ENCODE measurements at regions not wholly inside any gene's neighbourhood (a gene's known extent, or its start where the extent isn't known, plus 50 kb on each side); places are given as distances from the start of the nearest gene placed in this dataset.
A peak's percentile ranks its signal among the peaks of the same experiment; 100 is the strongest.
"Not testable (repeated sequence)": the region's sequence is repeated elsewhere in the genome, so short reads cannot be mapped to it uniquely, and the experiment has no call there.

DNA sequence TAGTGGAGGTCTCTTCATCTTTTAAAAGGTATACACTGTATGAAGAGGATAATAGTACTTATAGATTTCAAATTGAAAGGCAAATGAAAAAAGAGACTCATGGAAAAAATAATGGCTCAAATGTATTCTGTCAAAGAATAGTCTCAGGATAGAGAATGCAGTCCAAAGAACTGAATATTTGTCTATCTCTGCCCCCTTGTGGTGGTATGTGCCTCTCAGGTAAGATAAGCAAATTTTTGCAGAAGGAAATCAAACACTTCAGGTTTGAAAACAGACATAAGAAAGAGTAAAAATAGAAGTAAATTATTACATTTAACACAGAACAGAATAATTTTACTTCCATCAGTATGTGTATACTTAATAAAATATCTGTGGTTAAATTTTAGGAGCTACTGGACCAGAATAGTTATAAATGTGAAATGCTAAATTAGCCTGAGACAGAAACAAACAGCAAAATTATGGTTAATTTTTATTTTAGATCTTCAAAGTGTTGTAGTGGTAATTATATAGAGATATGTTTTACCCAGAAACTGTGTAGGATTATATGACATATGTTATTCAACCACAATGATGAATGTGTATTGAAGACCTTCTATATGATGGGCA lies 164.4 kb upstream of the PALMD start:
- H3K36me3 Mint-ChIP-seq (ENCODE audit: low read depth) = no peaks in the 10 kb centered on the region
- no peak overlapping the region for H3K4me3 Mint-ChIP-seq
- H3K9me3 Mint-ChIP-seq (ENCODE audit: insufficient read depth) = no peaks in the 10 kb centered on the region
- H3K4me1 Mint-ChIP-seq (ENCODE audit: low read depth) = no peaks in the 10 kb centered on the region
- H3K27ac Mint-ChIP-seq = no peak overlapping the region
- ATAC-seq (no peak), DNase-seq (peak; percentile 61)
- ChIA-PET CTCF (interaction anchor here (1.0 to 3.8 kb wide), 7 partner anchors 8 to 733 kb away, joined by 3 to 14 read pairs (median 5); no protein-coding TSS in a partner anchor), POLR2A (no interaction called here)
- peaks cover 17% of the 10 kb centered on the region for H3K27me3 Mint-ChIP-seq (ENCODE audit: low read depth)

DNA sequence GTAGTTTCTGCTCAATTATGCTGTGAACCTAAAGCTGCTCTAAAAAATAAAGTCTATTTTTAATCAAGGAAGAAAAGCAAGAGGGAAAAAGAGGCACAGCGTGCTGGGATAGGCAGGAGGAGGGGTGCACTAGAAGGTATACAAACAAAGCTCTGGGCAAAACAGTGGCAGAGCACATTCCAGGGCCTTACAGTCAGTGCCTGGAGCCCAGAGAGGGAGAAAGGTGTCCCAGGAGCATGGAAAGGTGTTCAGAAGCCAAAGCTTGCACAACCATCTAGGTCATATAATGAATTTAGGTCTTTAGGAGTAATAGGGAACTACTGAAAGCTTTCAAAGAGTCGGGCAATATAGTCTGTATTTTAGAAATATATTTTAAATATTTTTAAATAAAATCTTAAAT lies 163.6 kb upstream of the PALMD start:
- Mint-ChIP-seq H3K27ac (no peak overlapping the region), H3K4me1 (ENCODE audit: low read depth) (no peaks in the 10 kb centered on the region), H3K27me3 (ENCODE audit: low read depth) (peaks cover 19% of the 10 kb centered on the region), H3K9me3 (ENCODE audit: insufficient read depth) (no peaks in the 10 kb centered on the region), H3K4me3 (no peak overlapping the region), H3K36me3 (ENCODE audit: low read depth) (no peaks in the 10 kb centered on the region)
- ChIA-PET CTCF (interaction anchor here (1.0 to 3.8 kb wide), 8 partner anchors 9 to 733 kb away, joined by 3 to 14 read pairs (median 5); no protein-coding TSS in a partner anchor), POLR2A (no interaction called here)
- ATAC-seq (no peak), DNase-seq (no peak)

- no peaks in the 10 kb centered on the region for H3K36me3 Mint-ChIP-seq (ENCODE audit: low read depth)
- DNase-seq (no peak), ATAC-seq (no peak)
- H3K4me1 Mint-ChIP-seq (ENCODE audit: low read depth) = no peaks in the 10 kb centered on the region
- ChIA-PET POLR2A (no interaction called here), CTCF (interaction anchor here (1.0 to 3.8 kb wide), 4 partner anchors 44 to 689 kb away, joined by 3 to 12 read pairs (median 5); no protein-coding TSS in a partner anchor)
- H3K4me3 Mint-ChIP-seq = no peak overlapping the region
- peaks cover 18% of the 10 kb centered on the region for H3K27me3 Mint-ChIP-seq (ENCODE audit: low read depth)
- no peak overlapping the region for H3K27ac Mint-ChIP-seq
- no peaks in the 10 kb centered on the region for H3K9me3 Mint-ChIP-seq (ENCODE audit: insufficient read depth)
Observed at GRCh38 chr1:99482750-99483149, 163.2 kb upstream of the PALMD start.

DNA sequence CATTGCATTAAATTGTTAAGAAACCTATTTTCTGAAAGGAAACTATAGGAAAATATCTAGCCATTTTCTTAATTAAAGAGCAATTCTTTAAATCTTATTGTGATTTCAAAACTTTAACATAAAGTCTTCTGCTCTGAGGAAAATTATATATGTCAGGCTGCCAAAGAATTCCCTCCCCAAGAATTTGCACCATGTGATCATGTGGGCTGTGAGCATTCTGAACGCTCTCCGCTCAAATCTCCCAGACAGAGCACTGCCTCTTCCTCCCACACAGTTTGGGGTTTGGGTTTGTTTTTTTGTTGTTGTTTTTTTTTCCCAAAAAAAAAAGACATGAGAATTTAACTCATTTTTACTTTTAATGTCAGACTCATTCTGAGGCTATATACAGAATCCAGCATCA lies 155.9 kb upstream of the PALMD start:
- Mint-ChIP-seq H3K9me3 (ENCODE audit: insufficient read depth) (no peaks in the 10 kb centered on the region), H3K27ac (no peak overlapping the region), H3K27me3 (ENCODE audit: low read depth) (peaks cover 18% of the 10 kb centered on the region), H3K36me3 (ENCODE audit: low read depth) (no peaks in the 10 kb centered on the region), H3K4me3 (no peak overlapping the region), H3K4me1 (ENCODE audit: low read depth) (no peaks in the 10 kb centered on the region)
- ATAC-seq (no peak), DNase-seq (no peak)
- ChIA-PET CTCF (no interaction called here), POLR2A (no interaction called here)

DNA sequence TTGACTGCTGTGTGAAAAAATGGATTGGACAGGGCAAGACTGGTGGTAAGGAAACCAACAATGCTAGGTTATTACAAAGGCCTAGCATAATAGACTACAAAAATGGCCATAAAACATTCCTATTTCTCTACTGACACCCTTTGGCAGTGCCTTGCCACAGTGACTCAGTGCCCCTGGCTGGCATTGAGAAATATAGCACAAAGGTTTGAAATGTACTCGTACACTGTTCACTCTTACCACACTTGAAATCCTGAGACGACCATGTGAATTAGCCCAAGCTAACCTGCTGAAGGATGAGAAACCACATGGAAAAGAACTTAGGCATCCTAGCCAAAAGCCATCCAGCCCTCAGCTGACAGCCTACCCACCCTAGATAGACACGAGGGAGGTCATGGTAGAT lies 149.8 kb upstream of the PALMD start:
- no peak overlapping the region for H3K27ac Mint-ChIP-seq
- DNase-seq = no peak
- CTCF ChIA-PET = no interaction called here
- peaks cover 3% of the 10 kb centered on the region for H3K27me3 Mint-ChIP-seq (ENCODE audit: low read depth)
- H3K4me1 Mint-ChIP-seq (ENCODE audit: low read depth) = no peaks in the 10 kb centered on the region
- ATAC-seq = no peak
- no peaks in the 10 kb centered on the region for H3K9me3 Mint-ChIP-seq (ENCODE audit: insufficient read depth)
- no peak overlapping the region for H3K4me3 Mint-ChIP-seq
- POLR2A ChIA-PET = no interaction called here
- no peaks in the 10 kb centered on the region for H3K36me3 Mint-ChIP-seq (ENCODE audit: low read depth)

DNA sequence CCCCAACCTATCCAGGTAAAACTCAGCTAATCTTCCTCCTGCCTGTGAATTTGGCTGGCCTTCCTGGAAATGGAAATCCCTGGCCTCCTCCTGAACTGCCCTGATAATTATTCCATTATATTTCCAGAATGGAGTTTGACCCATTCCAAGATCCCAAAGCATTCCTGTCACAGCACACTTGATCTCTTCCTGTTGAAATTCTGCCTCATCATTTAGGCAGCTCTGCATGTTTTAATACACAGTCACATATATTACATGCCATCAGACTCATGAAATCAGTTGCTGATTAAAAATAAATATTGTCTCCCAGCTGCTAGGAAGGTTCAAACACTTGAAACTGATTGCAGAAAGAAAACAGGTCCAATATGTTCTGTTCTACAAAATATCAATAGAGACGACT lies 148.2 kb upstream of the PALMD start:
- Mint-ChIP-seq H3K27me3 (ENCODE audit: low read depth) (peaks cover 4% of the 10 kb centered on the region), H3K4me1 (ENCODE audit: low read depth) (no peaks in the 10 kb centered on the region), H3K4me3 (no peak overlapping the region), H3K27ac (no peak overlapping the region), H3K36me3 (ENCODE audit: low read depth) (no peaks in the 10 kb centered on the region), H3K9me3 (ENCODE audit: insufficient read depth) (no peaks in the 10 kb centered on the region)
- DNase-seq (no peak), ATAC-seq (no peak)
- CTCF ChIA-PET = no interaction called here
- POLR2A ChIA-PET = no interaction called here

DNA sequence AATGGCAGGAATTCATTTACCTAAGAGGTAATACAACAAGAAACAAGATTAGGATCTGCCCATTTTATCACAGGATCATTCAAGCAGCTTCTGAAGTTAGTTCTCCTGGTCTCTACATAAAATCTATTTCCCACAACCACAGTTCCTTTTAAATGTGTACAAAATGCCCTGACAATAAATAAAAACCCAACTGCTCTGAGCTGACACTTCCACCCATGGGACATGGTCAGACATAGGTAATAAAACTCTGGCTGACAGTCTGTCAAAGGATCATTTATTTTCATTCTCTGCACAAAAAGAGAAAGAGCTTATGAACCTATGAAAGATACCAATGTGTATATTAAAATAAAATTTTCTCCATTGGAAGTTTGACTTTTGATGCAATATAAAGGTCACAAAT lies 145.4 kb upstream of the PALMD start:
- ChIA-PET POLR2A (no interaction called here), CTCF (no interaction called here)
- no peak for ATAC-seq
- Mint-ChIP-seq H3K4me1 (ENCODE audit: low read depth) (no peaks in the 10 kb centered on the region), H3K4me3 (no peak overlapping the region), H3K36me3 (ENCODE audit: low read depth) (no peaks in the 10 kb centered on the region), H3K27ac (no peak overlapping the region), H3K9me3 (ENCODE audit: insufficient read depth) (no peaks in the 10 kb centered on the region), H3K27me3 (ENCODE audit: low read depth) (peaks cover 4% of the 10 kb centered on the region)
- DNase-seq = no peak

DNA sequence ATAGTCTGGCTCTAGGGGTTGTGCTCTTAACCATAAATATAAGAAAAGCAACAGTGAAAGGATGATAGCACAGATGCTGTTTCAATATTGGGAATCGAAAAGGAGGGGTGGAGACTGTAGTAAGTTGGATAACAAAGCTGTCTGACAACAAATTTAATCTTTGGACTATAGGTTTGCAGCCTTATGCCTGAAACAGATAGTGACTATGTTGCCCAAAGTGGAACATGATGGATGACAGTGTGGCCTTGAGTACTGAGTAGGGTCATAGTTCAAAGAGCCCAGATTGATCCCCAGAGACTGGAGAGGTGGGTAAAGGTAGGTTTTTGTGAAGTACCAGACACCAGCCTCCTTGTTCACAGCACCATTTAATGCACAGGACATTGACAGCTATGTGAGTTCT lies 144.0 kb upstream of the PALMD start:
- no peak for DNase-seq
- ChIA-PET POLR2A (interaction anchor here (0.7 kb wide), 1 partner anchor 30 kb away, joined by 3 read pairs; no protein-coding TSS in a partner anchor), CTCF (no interaction called here)
- Mint-ChIP-seq H3K27ac (no peak overlapping the region), H3K4me1 (ENCODE audit: low read depth) (no peaks in the 10 kb centered on the region), H3K27me3 (ENCODE audit: low read depth) (peaks cover 2% of the 10 kb centered on the region), H3K36me3 (ENCODE audit: low read depth) (no peaks in the 10 kb centered on the region), H3K9me3 (ENCODE audit: insufficient read depth) (no peaks in the 10 kb centered on the region), H3K4me3 (no peak overlapping the region)
- ATAC-seq = no peak

- ChIA-PET POLR2A (interaction anchor here (0.7 kb wide), 1 partner anchor 29 kb away, joined by 3 read pairs; no protein-coding TSS in a partner anchor), CTCF (no interaction called here)
- no peaks in the 10 kb centered on the region for H3K36me3 Mint-ChIP-seq (ENCODE audit: low read depth)
- H3K27me3 Mint-ChIP-seq (ENCODE audit: low read depth) = peaks cover 2% of the 10 kb centered on the region
- H3K9me3 Mint-ChIP-seq (ENCODE audit: insufficient read depth) = no peaks in the 10 kb centered on the region
- no peak overlapping the region for H3K4me3 Mint-ChIP-seq
- no peak for DNase-seq
- H3K4me1 Mint-ChIP-seq (ENCODE audit: low read depth) = no peaks in the 10 kb centered on the region
- no peak for ATAC-seq
- H3K27ac Mint-ChIP-seq = no peak overlapping the region
Observed at GRCh38 chr1:99502400-99502799, 143.5 kb upstream of the PALMD start.

DNA sequence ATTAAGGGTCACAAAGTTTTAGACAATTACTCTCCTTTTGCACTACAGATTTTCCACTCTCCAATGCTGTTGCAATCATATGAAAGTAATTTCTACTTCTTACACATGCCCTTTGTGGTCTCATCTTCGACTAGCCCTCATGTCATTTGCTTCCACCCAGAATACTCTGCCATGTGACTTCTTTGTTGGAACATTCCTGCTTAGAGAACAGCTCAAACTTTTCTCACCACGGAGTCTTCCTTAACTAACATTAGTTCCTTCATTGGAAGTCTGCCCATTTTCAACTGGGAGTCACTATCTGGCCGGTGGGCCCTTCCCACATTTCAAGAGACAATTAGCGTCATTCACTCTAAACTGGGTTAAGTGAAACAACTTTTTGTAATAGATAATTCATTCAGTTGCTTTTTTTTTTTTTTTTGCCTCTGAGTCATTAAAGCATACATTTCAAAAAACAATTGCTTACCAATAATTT lies 142.6 kb upstream of the PALMD start:
- DNase-seq = no peak
- Mint-ChIP-seq H3K27ac (no peak overlapping the region), H3K4me3 (no peak overlapping the region), H3K27me3 (ENCODE audit: low read depth) (peaks cover 2% of the 10 kb centered on the region), H3K36me3 (ENCODE audit: low read depth) (no peaks in the 10 kb centered on the region), H3K4me1 (ENCODE audit: low read depth) (no peaks in the 10 kb centered on the region), H3K9me3 (ENCODE audit: insufficient read depth) (no peaks in the 10 kb centered on the region)
- POLR2A ChIA-PET = no interaction called here
- CTCF ChIA-PET = no interaction called here
- no peak for ATAC-seq

GRCh38 chr1:99504287-99504686 lies 141.6 kb upstream of the PALMD start:
- peaks cover 2% of the 10 kb centered on the region for H3K27me3 Mint-ChIP-seq (ENCODE audit: low read depth)
- CTCF ChIA-PET = no interaction called here
- no peak overlapping the region for H3K27ac Mint-ChIP-seq
- no peak for DNase-seq
- POLR2A ChIA-PET = no interaction called here
- no peaks in the 10 kb centered on the region for H3K36me3 Mint-ChIP-seq (ENCODE audit: low read depth)
- no peaks in the 10 kb centered on the region for H3K9me3 Mint-ChIP-seq (ENCODE audit: insufficient read depth)
- no peak overlapping the region for H3K4me3 Mint-ChIP-seq
- no peaks in the 10 kb centered on the region for H3K4me1 Mint-ChIP-seq (ENCODE audit: low read depth)
- ATAC-seq = no peak

DNA sequence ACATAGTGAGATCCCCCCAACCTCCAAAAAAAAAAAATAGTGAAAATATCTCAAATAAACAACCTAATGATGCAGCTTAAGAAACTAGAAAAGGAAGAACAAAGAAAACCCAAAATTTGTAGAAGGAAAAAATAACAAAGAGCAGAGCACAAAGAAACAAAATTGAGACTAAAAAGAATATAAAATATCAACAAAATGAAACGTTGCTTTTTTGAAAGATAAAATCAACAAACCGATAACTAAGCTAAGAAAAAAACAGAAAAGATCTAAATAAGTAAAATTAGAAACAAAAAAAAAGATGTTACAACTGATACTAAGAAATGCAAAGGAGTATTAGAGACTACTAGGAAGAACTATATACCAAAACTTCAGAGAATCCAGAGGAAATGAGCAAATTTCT lies 139.3 kb upstream of the PALMD start:
- Mint-ChIP-seq H3K36me3 (ENCODE audit: low read depth) (no peaks in the 10 kb centered on the region), H3K27ac (no peak overlapping the region), H3K27me3 (ENCODE audit: low read depth) (peaks cover 2% of the 10 kb centered on the region), H3K4me1 (ENCODE audit: low read depth) (no peaks in the 10 kb centered on the region), H3K9me3 (ENCODE audit: insufficient read depth) (no peaks in the 10 kb centered on the region), H3K4me3 (no peak overlapping the region)
- DNase-seq (no peak), ATAC-seq (no peak)
- ChIA-PET POLR2A (no interaction called here), CTCF (no interaction called here)

DNA sequence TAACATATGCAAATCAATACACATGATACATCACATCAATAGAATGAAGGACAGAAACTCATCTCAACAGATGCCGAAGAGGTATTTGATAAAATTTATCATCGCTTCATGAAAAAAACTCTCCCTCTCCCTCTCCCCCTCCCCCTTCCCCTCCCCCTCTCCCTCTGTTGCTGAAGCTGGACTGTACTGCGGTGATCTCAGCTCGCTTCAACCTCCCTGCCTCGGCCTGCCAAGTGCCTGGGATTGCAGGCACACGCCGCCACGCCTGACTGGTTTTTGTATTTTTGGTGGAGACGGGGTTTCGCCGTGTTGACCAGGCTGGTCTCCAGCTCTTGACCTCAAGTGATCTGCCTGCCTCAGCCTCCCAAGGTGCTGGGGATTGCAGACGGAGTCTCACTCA lies 138.5 kb upstream of the PALMD start:
- H3K27me3 Mint-ChIP-seq (ENCODE audit: low read depth); POLR2A ChIA-PET: not testable (repeated sequence)

More for the DNA sequence above, 138.5 kb upstream of the PALMD start:
- DNase-seq; H3K4me3 Mint-ChIP-seq; H3K27ac Mint-ChIP-seq; CTCF ChIA-PET; ATAC-seq; H3K36me3 Mint-ChIP-seq (ENCODE audit: low read depth); H3K9me3 Mint-ChIP-seq (ENCODE audit: insufficient read depth); H3K4me1 Mint-ChIP-seq (ENCODE audit: low read depth): not testable (repeated sequence)

Data from activated CD8-positive, alpha-beta T cell treated with anti-CD3 and anti-CD28 coated beads, Interleukin-2, amount 10 ng/mL, durations not matched to agents 7 days and 5 days (primary cell).